Astrocyte of the spinal cord (primary cell): ENCODE measurements at regions not wholly inside any gene's neighbourhood (a gene's known extent, or its start where the extent isn't known, plus 50 kb on each side); places are given as distances from the start of the nearest gene placed in this dataset.

Source experiments
- DNase-seq: peaks from one replicate; pipeline ENCODE4 v3.0.0; 2011; ENCODE audit warnings: low read depth, low spot score
- H3K4me3 ChIP-seq: 2 replicates; pipeline ENCODE4 v1.5.1; 2011; ENCODE audit warnings: low read depth, mild to moderate bottlenecking, low read length, moderate library complexity
- in situ Hi-C: cut with HindIII; loops from 2 replicates; pipeline ENCODE4 v1.10.0; 2017; ENCODE audit warnings: low sequenced_read_pairs
- TF ChIP-seq, protein P1 (sequence below): IDR thresholded peaks from 2 replicates; pipeline ENCODE4 v1.5.1; 2012; ENCODE audit warnings: low read depth, mild to moderate bottlenecking, low read length, inconsistent platforms

DNA sequence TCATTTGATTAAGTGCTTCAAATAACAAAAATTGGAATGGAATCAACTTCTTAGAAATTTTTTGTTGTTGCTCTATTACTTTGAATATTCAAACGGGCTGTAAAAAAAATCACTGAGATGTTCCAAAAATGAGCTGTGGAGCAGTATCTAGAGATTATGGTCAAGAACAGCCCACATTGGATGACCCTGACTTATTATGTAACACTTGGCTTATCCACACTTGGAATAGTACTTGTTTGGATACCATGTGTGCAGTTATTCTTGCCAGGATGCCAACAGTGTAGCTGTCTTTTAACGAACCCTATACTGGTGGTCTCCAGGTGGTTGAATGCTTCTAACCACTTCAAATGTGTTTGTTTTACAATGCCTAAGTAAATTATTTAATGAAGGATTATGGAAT lies 64.9 kb upstream of the CAMK2D start:
- TF ChIP-seq, protein P1, sequence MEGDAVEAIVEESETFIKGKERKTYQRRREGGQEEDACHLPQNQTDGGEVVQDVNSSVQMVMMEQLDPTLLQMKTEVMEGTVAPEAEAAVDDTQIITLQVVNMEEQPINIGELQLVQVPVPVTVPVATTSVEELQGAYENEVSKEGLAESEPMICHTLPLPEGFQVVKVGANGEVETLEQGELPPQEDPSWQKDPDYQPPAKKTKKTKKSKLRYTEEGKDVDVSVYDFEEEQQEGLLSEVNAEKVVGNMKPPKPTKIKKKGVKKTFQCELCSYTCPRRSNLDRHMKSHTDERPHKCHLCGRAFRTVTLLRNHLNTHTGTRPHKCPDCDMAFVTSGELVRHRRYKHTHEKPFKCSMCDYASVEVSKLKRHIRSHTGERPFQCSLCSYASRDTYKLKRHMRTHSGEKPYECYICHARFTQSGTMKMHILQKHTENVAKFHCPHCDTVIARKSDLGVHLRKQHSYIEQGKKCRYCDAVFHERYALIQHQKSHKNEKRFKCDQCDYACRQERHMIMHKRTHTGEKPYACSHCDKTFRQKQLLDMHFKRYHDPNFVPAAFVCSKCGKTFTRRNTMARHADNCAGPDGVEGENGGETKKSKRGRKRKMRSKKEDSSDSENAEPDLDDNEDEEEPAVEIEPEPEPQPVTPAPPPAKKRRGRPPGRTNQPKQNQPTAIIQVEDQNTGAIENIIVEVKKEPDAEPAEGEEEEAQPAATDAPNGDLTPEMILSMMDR = no peak
- no peak for DNase-seq
- in situ Hi-C loops = no loop called here
- no peak overlapping the region for H3K4me3 ChIP-seq

DNA sequence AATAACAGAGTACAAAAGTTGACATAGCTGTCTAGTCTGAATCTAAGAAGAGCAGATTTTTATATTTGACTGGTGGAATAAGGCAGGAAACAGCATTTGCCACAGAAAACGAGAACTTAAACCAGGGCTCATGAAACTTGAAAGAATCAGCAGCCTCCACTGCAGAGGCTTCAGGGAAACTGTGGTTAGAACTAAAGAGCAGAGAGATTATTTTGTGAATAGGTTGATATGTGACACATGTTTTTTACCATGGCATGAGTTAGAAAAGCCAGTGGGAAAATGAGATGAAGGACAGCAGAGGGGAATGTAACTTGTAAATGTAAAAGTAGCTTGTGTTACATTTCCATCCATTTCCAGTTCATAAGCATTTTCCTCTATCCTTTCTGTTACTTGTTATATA lies 63.7 kb upstream of the CAMK2D start:
- in situ Hi-C loops = no loop called here
- TF ChIP-seq, protein P1 = no peak
- no peak for DNase-seq
- no peak overlapping the region for H3K4me3 ChIP-seq

- TF ChIP-seq, protein P1 = no peak
- in situ Hi-C loops = no loop called here
- DNase-seq = no peak
- no peak overlapping the region for H3K4me3 ChIP-seq
These were observed 62.9 kb upstream of the CAMK2D start for GRCh38 chr4:113824396-113824795.

DNA sequence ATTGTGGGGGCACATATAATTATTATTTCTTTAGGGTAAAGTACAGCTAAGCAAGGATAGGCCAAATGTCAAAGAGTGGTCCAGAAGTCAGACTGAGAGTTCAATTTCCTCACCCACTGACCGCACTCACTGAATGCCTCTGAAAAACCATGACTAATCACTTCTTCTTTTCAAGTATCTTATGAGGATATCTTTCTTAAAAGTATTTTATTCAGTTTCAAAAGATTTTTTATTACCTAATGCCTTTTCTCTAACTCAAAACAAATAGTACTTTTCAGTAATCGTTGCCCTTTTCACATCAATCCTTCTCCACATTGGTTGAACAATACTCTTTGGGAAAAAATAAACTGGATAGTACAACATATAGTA lies 61.7 kb upstream of the CAMK2D start:
- peak; percentile 54 for DNase-seq
- TF ChIP-seq, protein P1 = no peak
- no peak overlapping the region for H3K4me3 ChIP-seq
- in situ Hi-C loops = no loop called here

DNA sequence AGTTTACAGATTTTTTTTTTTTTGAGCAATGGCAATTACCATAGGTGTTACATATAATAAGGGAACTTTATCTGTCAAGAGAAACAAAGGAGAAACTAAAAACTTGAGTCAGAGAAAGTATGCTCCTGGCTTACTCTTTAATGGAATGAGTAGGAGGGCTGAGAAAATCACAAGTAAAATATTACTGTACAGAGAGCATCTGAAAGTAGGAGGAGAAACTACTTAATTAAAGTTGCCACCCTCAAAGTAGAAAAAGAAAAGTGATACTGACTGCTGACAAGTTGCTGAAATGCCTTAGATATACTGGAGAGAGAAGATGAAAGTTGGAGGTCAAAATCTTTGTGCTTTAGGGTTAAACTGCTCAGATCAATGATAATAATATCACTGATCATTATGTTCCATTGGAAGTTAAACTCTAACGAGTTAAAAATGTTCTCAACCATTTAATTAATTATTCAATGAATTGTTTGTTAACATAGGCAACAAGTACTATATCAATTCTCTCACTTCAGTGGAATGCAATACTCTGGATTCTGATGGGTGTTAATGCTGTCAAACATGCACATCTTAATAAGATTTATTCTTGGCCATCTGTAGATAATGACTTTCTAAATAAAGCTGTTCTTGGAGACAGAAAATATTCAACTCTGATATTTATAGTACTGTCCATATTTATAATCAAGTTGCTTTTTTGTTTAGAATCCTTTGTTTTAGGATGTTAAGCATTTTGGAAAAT lies 61.2 kb upstream of the CAMK2D start:
- DNase-seq = no peak
- no peak overlapping the region for H3K4me3 ChIP-seq
- in situ Hi-C loops = no loop called here
- TF ChIP-seq, protein P1 = no peak

- no peak for DNase-seq
- no peak overlapping the region for H3K4me3 ChIP-seq
- TF ChIP-seq, protein P1 = no peak
- in situ Hi-C loops = no loop called here
These were observed 60.3 kb upstream of the CAMK2D start for GRCh38 chr4:113821856-113822255.

GRCh38 chr4:113820108-113820507 lies 58.6 kb upstream of the CAMK2D start:
- TF ChIP-seq, protein P1 = no peak
- in situ Hi-C loops = no loop called here
- DNase-seq = no peak
- no peak overlapping the region for H3K4me3 ChIP-seq
